Cardiac fibroblast (primary cell): ENCODE measurements at regions not wholly inside any gene's neighbourhood (a gene's known extent, or its start where the extent isn't known, plus 50 kb on each side); places are given as distances from the start of the nearest gene placed in this dataset.

Experiments
- DNase-seq, 2 donors: peaks; one replicate each; pipeline versions ENCODE4 v3.0.0 to v3.0.0-alpha.2; 2010; ENCODE audit warnings: low read depth in 2 of 2
- H3K4me3 ChIP-seq, 2 donors: replicated peaks in 1 of 2; 1 replicate in 1 of 2; 2 replicates in 1 of 2; pipeline ENCODE4 v1.5.1; 2011; ENCODE audit warnings: low read depth in 2 of 2, low read length in 2 of 2, mild to moderate bottlenecking in 2 of 2, moderate library complexity in 1 of 2
- CTCF ChIP-seq: IDR thresholded peaks from one replicate; pipeline ENCODE4 v1.5.1; 2011; ENCODE audit warnings: low read depth, mild to moderate bottlenecking, low read length, inconsistent platforms

GRCh38 chr20:56759741-56760278, 130.7 kb downstream of the TFAP2C start:
- no peak overlapping the region for H3K4me3 ChIP-seq
- TF ChIP-seq CTCF = no peak
- no peak for DNase-seq

GRCh38 chr20:56760610-56761009, 131.5 kb downstream of the TFAP2C start:
- H3K4me3 ChIP-seq = no peak overlapping the region
- DNase-seq = no peak
- no peak for TF ChIP-seq CTCF

- no peak for DNase-seq
- TF ChIP-seq CTCF = no peak
- no peak overlapping the region for H3K4me3 ChIP-seq
Measured at GRCh38 chr20:56761393-56761792, 132.3 kb downstream of the TFAP2C start.

GRCh38 chr20:56762401-56762800, 133.3 kb downstream of the TFAP2C start:
- H3K4me3 ChIP-seq = no peak overlapping the region
- TF ChIP-seq CTCF = no peak
- DNase-seq = no peak

GRCh38 chr20:56762829-56763228, 133.7 kb downstream of the TFAP2C start:
- no peak for DNase-seq
- no peak for TF ChIP-seq CTCF
- H3K4me3 ChIP-seq = no peak overlapping the region

- no peak for TF ChIP-seq CTCF
- DNase-seq = no peak
- no peak overlapping the region for H3K4me3 ChIP-seq
Measured at GRCh38 chr20:56764671-56765070, 135.6 kb downstream of the TFAP2C start.
